ENCODE measurements at regions not wholly inside any gene's neighbourhood (a gene's known extent, or its start where the extent isn't known, plus 50 kb on each side); places are given as distances from the start of the nearest gene placed in this dataset.

DNA sequence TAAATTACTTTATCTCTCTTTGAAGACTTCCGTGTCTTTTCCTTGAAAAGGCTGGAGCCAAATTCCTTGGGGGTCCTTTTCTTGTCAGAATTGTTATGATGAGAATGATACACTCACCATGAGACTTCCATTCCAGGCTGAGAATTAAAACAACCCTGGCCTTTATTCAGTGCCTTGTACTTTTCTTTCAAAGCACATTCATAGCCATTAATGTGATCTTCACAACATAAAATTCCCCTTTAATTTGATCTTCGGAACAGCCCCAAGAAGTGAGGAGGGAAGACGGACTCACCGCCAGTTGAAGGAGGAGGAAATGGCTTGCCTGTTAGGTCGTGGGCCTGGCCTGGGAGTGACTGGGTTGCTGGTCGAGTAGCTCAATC, 127.3 kb downstream of the DDX1 start:
- Histone ChIP-seq H2AK5ac (ENCODE audit: low read depth, low read length) (no peak overlapping the region), H2AFZ (ENCODE audit: low read length) (no peak overlapping the region), H3K9me3 (ENCODE audit: insufficient read depth in 2 of 2, low read depth in 1 of 2, low read length in 1 of 2) (no peaks in the 10 kb centered on the region), H3K79me2 (ENCODE audit: control insufficient read depth in 1 of 2, insufficient read depth in 2 of 2, low read length in 2 of 2) (no peaks in the 10 kb centered on the region), H3K27me3 (replicated peaks in 1 of 4; ENCODE audit: control insufficient read depth in 3 of 4, extremely low read depth in 1 of 4, insufficient read depth in 3 of 4, low read length in 3 of 4) (no peaks in the 10 kb centered on the region), H3K23me2 (ENCODE audit: low read depth, low read length) (no peaks in the 10 kb centered on the region), H2BK15ac (ENCODE audit: low read length) (no peak overlapping the region), H3K27ac (ENCODE audit: low read depth, low read length) (no peak overlapping the region), H2BK120ac (replicated peaks; ENCODE audit: low read depth, low read length) (no peak overlapping the region), H4K8ac (ENCODE audit: extremely low read depth, insufficient read depth, low read length) (0 out of 2 replicates have a peak overlapping the region, but pooled peaks have one; percentile 21), H3K4me3 (ENCODE audit: extremely low read depth in 1 of 4, insufficient read depth in 2 of 4, low read depth in 3 of 4, low read length in 4 of 4) (no peak overlapping the region), H4K5ac (ENCODE audit: insufficient read length, low read depth, low read length) (no peak overlapping the region), H3K79me1 (ENCODE audit: low read depth, low read length) (no peaks in the 10 kb centered on the region), H3K23ac (ENCODE audit: insufficient read length) (no peak overlapping the region), H3K9ac (replicated peaks in 1 of 4; ENCODE audit: extremely low read depth in 1 of 4, low read depth in 3 of 4, low read length in 3 of 4) (no peak overlapping the region), H2BK12ac (ENCODE audit: low read depth, low read length) (no peak overlapping the region), H3K18ac (ENCODE audit: extremely low read depth, low read length) (no peak overlapping the region), H3K4ac (replicated peaks; ENCODE audit: insufficient read length, low read depth, low read length) (no peak overlapping the region), H3K36me3 (ENCODE audit: control insufficient read depth in 2 of 4, insufficient read depth in 4 of 4, low read length in 3 of 4) (no peaks in the 10 kb centered on the region), H3K4me1 (replicated peaks in 1 of 4; ENCODE audit: control insufficient read depth in 3 of 4, insufficient read depth in 4 of 4, low read length in 3 of 4) (peaks cover 0 to 3% (median 0%) of the 10 kb centered on the region in 4 experiments; a peak in 1 of 7 replicates), H4K91ac (replicated peaks; ENCODE audit: insufficient read length, low read length) (no peak overlapping the region), H3K4me2 (ENCODE audit: insufficient read depth in 1 of 2, low read depth in 2 of 2, low read length in 2 of 2) (no peak overlapping the region), H2BK20ac (ENCODE audit: low read length) (no peak overlapping the region), H3K56ac (replicated peaks; ENCODE audit: insufficient read length, low read depth, low read length) (no peak overlapping the region), H2BK5ac (ENCODE audit: low read depth, low read length) (no peak overlapping the region), H3K14ac (ENCODE audit: insufficient read length) (no peak overlapping the region), H4K20me1 (replicated peaks in 1 of 2; ENCODE audit: control insufficient read depth in 1 of 2, insufficient read depth in 2 of 2, low read length in 2 of 2) (no peaks in the 10 kb centered on the region)
- POLR2A ChIA-PET (ENCODE audit: partially characterized antibody): no interaction called here
- CTCF ChIA-PET (ENCODE audit: partially characterized antibody): interaction anchor here (0.5 to 1.2 kb wide), 3 partner anchors 20 to 34 kb away, joined by 3 to 5 read pairs (median 3); no protein-coding TSS in a partner anchor
- no peak for FAIRE-seq
- no peak for DNase-seq (ENCODE audit: low read depth in 1 of 2, low spot score in 2 of 2)
- 84% methylated on average over 6 of the region's 6 CpGs; no CpG with 5 or more reads in 1 of the 2 experiments for WGBS, 2 experiments (ENCODE audit: extremely low coverage in 1 of 2, insufficient coverage in 1 of 2, insufficient read length in 1 of 2, insufficient replicate concordance in 2 of 2, low coverage in 1 of 2, low lambda C conversion rate in 2 of 2, missing lambda C conversion rate in 1 of 2)
- no peak for TF ChIP-seq TBP (IDR thresholded peaks at IDR 0.05; ENCODE audit: low read depth, low read length)
- no peak for TF ChIP-seq RFX5 (IDR thresholded peaks at IDR 0.05; ENCODE audit: borderline replicate concordance, low read depth, low read length)
- no peak for TF ChIP-seq SIRT6 (IDR thresholded peaks at IDR 0.05; ENCODE audit: low read length)
- no peak for TF ChIP-seq ZNF274 (IDR thresholded peaks at IDR 0.05; ENCODE audit: borderline replicate concordance, extremely low read depth, low read length)
- TF ChIP-seq SIX5 (IDR thresholded peaks at IDR 0.05; ENCODE audit: low read depth, low read length): no peak
- no peak for TF ChIP-seq SRF (IDR thresholded peaks at IDR 0.05; ENCODE audit: low read depth, low read length)
- TF ChIP-seq EP300 (IDR thresholded peaks at IDR 0.05; ENCODE audit: borderline replicate concordance in 1 of 2, low read depth in 2 of 2, low read length in 2 of 2): no peak
- no peak for TF ChIP-seq GABPA (IDR thresholded peaks at IDR 0.05; ENCODE audit: borderline replicate concordance, insufficient read depth, low read length)
- no peak for TF ChIP-seq TAF1 (IDR thresholded peaks at IDR 0.05; ENCODE audit: low read depth, low read length)
- TF ChIP-seq NANOG (IDR thresholded peaks at IDR 0.05; ENCODE audit: insufficient read depth, low read depth, low read length, poor library complexity, severe bottlenecking): no peak
- TF ChIP-seq FOSL1 (IDR thresholded peaks at IDR 0.05; ENCODE audit: insufficient read depth, low read depth, low read length): no peak
- TF ChIP-seq SP2 (IDR thresholded peaks at IDR 0.05; ENCODE audit: low read length): no peak
- no peak for TF ChIP-seq HDAC6 (IDR thresholded peaks at IDR 0.05; ENCODE audit: low read depth, low read length)
- no peak for TF ChIP-seq CBX8 (IDR thresholded peaks at IDR 0.05; ENCODE audit: borderline replicate concordance, low read depth, low read length)
